ENCODE measurements at regions not wholly inside any gene's neighbourhood (a gene's known extent, or its start where the extent isn't known, plus 50 kb on each side); places are given as distances from the start of the nearest gene placed in this dataset.

- no peaks in the 10 kb centered on the region for H3K9me2 ChIP-seq
- H3K4me3 ChIP-seq (ENCODE audit: low read depth in 2 of 2, low read length in 1 of 2) = no peak overlapping the region
- H3K9me3 ChIP-seq = no peaks in the 10 kb centered on the region
- no peak overlapping the region for H2AFZ ChIP-seq (ENCODE audit: low read depth)
- CTCF ChIA-PET = no interaction called here
- POLR2A ChIA-PET = no interaction called here
- 78% methylated on average over 1 of the region's 1 CpG for WGBS (ENCODE audit: low lambda C conversion rate)
- H3F3A ChIP-seq (replicated peaks; ENCODE audit: insufficient read depth) = peaks cover 7% of the 10 kb centered on the region
- H3K36me3 ChIP-seq (replicated peaks in 1 of 2; ENCODE audit: control insufficient read depth in 1 of 2, insufficient read depth in 2 of 2, low read length in 1 of 2) = no peaks in the 10 kb centered on the region
- TF ChIP-seq FOXJ3 (CRISPR knock-in tag; IDR thresholded peaks at IDR 0.05) (no peak), USF1 (IDR thresholded peaks at IDR 0.05; ENCODE audit: borderline replicate concordance, low read depth) (no peak), RFX5 (IDR thresholded peaks at IDR 0.05; ENCODE audit: low read length) (no peak), CHD2 (IDR thresholded peaks at IDR 0.05; ENCODE audit: low read length, partially characterized antibody) (no peak)
- no peak for DNase-seq
- no peaks in the 10 kb centered on the region for H4K20me1 ChIP-seq (ENCODE audit: insufficient read depth)
- H3K9ac ChIP-seq = no peak overlapping the region
- no peaks in the 10 kb centered on the region for H3K4me1 ChIP-seq (ENCODE audit: control insufficient read depth in 1 of 2, insufficient read depth in 2 of 2, low read depth in 1 of 2, low read length in 1 of 2)
- H3K27ac ChIP-seq (ENCODE audit: low read depth in 2 of 2, low read length in 1 of 2) = no peak overlapping the region
- no peaks in the 10 kb centered on the region for H3K79me2 ChIP-seq (ENCODE audit: insufficient read depth)
- no peak overlapping the region for H3K4me2 ChIP-seq
- H3K27me3 ChIP-seq (ENCODE audit: insufficient read depth) = no peaks in the 10 kb centered on the region
These were observed 85.0 kb upstream of the CBLB start for GRCh38 chr3:105953831-105954230.

- no peaks in the 10 kb centered on the region for H3K9me3 ChIP-seq
- CTCF ChIA-PET = interaction anchor here (0.6 kb wide), 1 partner anchor 17 kb away, joined by 3 read pairs; no protein-coding TSS in a partner anchor
- H3K36me3 ChIP-seq (replicated peaks in 1 of 2; ENCODE audit: control insufficient read depth in 1 of 2, insufficient read depth in 2 of 2, low read length in 1 of 2) = no peaks in the 10 kb centered on the region
- H3K27me3 ChIP-seq (ENCODE audit: insufficient read depth) = no peaks in the 10 kb centered on the region
- H3K9me2 ChIP-seq = no peaks in the 10 kb centered on the region
- H3K4me3 ChIP-seq (ENCODE audit: low read depth in 2 of 2, low read length in 1 of 2) = no peak overlapping the region
- H3K4me1 ChIP-seq (ENCODE audit: control insufficient read depth in 1 of 2, insufficient read depth in 2 of 2, low read depth in 1 of 2, low read length in 1 of 2) = no peaks in the 10 kb centered on the region
- WGBS (ENCODE audit: low lambda C conversion rate) = 31% methylated on average over 1 of the region's 1 CpG
- POLR2A ChIA-PET = interaction anchor here (0.7 kb wide), 1 partner anchor 175 kb away, joined by 3 read pairs; no protein-coding TSS in a partner anchor
- H3K4me2 ChIP-seq = no peak overlapping the region
- H3K79me2 ChIP-seq (ENCODE audit: insufficient read depth) = no peaks in the 10 kb centered on the region
- no peak overlapping the region for H2AFZ ChIP-seq (ENCODE audit: low read depth)
- no peak overlapping the region for H3K27ac ChIP-seq (ENCODE audit: low read depth in 2 of 2, low read length in 1 of 2)
- no peak overlapping the region for H3K9ac ChIP-seq
- peaks cover 7% of the 10 kb centered on the region for H3F3A ChIP-seq (replicated peaks; ENCODE audit: insufficient read depth)
- H4K20me1 ChIP-seq (ENCODE audit: insufficient read depth) = no peaks in the 10 kb centered on the region
- no peak for DNase-seq
- TF ChIP-seq USF2 (IDR thresholded peaks at IDR 0.05; ENCODE audit: borderline replicate concordance, low read depth, low read length) (no peak), NRF1 (IDR thresholded peaks at IDR 0.05; ENCODE audit: low read depth, low read length) (no peak), EZH2phosphoT487 (IDR thresholded peaks at IDR 0.05; ENCODE audit: borderline replicate concordance, low read depth) (no peak), CHD2 (IDR thresholded peaks at IDR 0.05; ENCODE audit: low read length, partially characterized antibody) (no peak), NFIC (IDR thresholded peaks at IDR 0.05; ENCODE audit: borderline replicate concordance) (no peak), REST (IDR thresholded peaks at IDR 0.05; ENCODE audit: low read depth, low read length) (no peak), FOXM1 (IDR thresholded peaks at IDR 0.05; ENCODE audit: low read depth) (no peak), FOSL2 (IDR thresholded peaks at IDR 0.05; ENCODE audit: borderline replicate concordance, low read depth) (no peak), TCF12 (IDR thresholded peaks at IDR 0.05) (no peak), ZBTB33 (IDR thresholded peaks at IDR 0.05; ENCODE audit: borderline replicate concordance, low read depth) (no peak), MEF2A (IDR thresholded peaks at IDR 0.05; ENCODE audit: borderline replicate concordance, low read depth) (no peak), FOXJ3 (CRISPR knock-in tag; IDR thresholded peaks at IDR 0.05) (no peak), YY1 (IDR thresholded peaks at IDR 0.05; ENCODE audit: low read depth) (no peak), RCOR1 (IDR thresholded peaks at IDR 0.05; ENCODE audit: low read length) (no peak)
These were observed 87.5 kb upstream of the CBLB start for GRCh38 chr3:105956306-105956705.

Data from SK-N-SH (cell line).